ENCODE measurements at regions not wholly inside any gene's neighbourhood (a gene's known extent, or its start where the extent isn't known, plus 50 kb on each side); places are given as distances from the start of the nearest gene placed in this dataset.

GRCh38 chr4:131408102-131408501 is 1741.0 kb upstream of the PCDH10 start:
- Histone ChIP-seq H4K8ac (ENCODE audit: low read depth in 2 of 2, low read length in 2 of 2) (no peak overlapping the region), H3K4ac (ENCODE audit: low read depth, low read length) (no peak overlapping the region), H3K27ac (ENCODE audit: insufficient read depth, low read length) (no peak overlapping the region), H2BK20ac (ENCODE audit: low read depth, low read length) (no peak overlapping the region), H3K9ac (ENCODE audit: low read depth, low read length) (no peak overlapping the region), H2AK9ac (replicated peaks; ENCODE audit: low read depth, low read length, poor library complexity) (no peak overlapping the region), H4K91ac (ENCODE audit: insufficient read depth, low read depth, low read length) (no peak overlapping the region), H3K4me2 (ENCODE audit: low read depth, low read length) (no peak overlapping the region), H3K56ac (ENCODE audit: extremely low read depth, insufficient read depth, low read length) (no peak overlapping the region), H3K4me1 (ENCODE audit: control insufficient read depth, insufficient read depth, low read length) (no peaks in the 10 kb centered on the region), H3K79me1 (ENCODE audit: low read depth in 1 of 2, low read length in 2 of 2) (no peaks in the 10 kb centered on the region), H3K18ac (ENCODE audit: low read depth, low read length) (no peak overlapping the region), H3K14ac (replicated peaks; ENCODE audit: low read depth, low read length) (no peak overlapping the region), H2BK15ac (ENCODE audit: low read depth, low read length) (no peak overlapping the region), H3K4me3 (ENCODE audit: insufficient read depth, low read depth, low read length) (no peak overlapping the region), H3K9me3 (ENCODE audit: control insufficient read depth, insufficient read depth, low read length) (peaks cover 16% of the 10 kb centered on the region), H3K36me3 (ENCODE audit: control insufficient read depth, insufficient read depth, low read length) (no peaks in the 10 kb centered on the region), H2AK5ac (ENCODE audit: low read depth, low read length) (no peak overlapping the region), H3K9me1 (ENCODE audit: insufficient read depth, low read length) (no peaks in the 10 kb centered on the region), H4K20me1 (ENCODE audit: insufficient read depth, low read length) (no peaks in the 10 kb centered on the region), H3K27me3 (ENCODE audit: control insufficient read depth, insufficient read depth, low read length) (no peaks in the 10 kb centered on the region), H2BK5ac (ENCODE audit: low read depth, low read length, poor library complexity, severe bottlenecking) (no peak overlapping the region), H4K5ac (ENCODE audit: low read depth, low read length) (no peak overlapping the region), H3K23ac (ENCODE audit: low read depth, low read length) (no peak overlapping the region), H2BK120ac (ENCODE audit: low read depth, low read length) (no peak overlapping the region), H2AFZ (replicated peaks; ENCODE audit: low read length, poor library complexity) (no peak overlapping the region)
- POLR2A ChIA-PET (ENCODE audit: unreplicated experiment) = no interaction called here
- in situ Hi-C loops (cut with MboI; ENCODE audit: low sequenced_read_pairs) (no loop called here), dilution Hi-C loops (cut with HindIII; ENCODE audit: low sequenced_read_pairs, unreplicated experiment) (no loop called here), intact Hi-C loops (cut with micrococcal nuclease) (no loop called here)
- CTCF ChIA-PET = no interaction called here
- TF ChIP-seq RFX5 (IDR thresholded peaks at IDR 0.05; ENCODE audit: low read depth, low read length) (no peak), RCOR1 (IDR thresholded peaks at IDR 0.05; ENCODE audit: insufficient replicate concordance, low read length) (no peak), BHLHE40 (IDR thresholded peaks at IDR 0.05; ENCODE audit: low read depth, low read length) (no peak), RAD21 (IDR thresholded peaks at IDR 0.05; ENCODE audit: low read length) (no peak), ELK1 (IDR thresholded peaks at IDR 0.05; ENCODE audit: borderline replicate concordance, low read depth, low read length) (no peak), CHD1 (IDR thresholded peaks at IDR 0.05; ENCODE audit: low read depth, low read length) (no peak), USF2 (IDR thresholded peaks at IDR 0.05; ENCODE audit: low read depth, low read length) (no peak), MXI1 (IDR thresholded peaks at IDR 0.05; ENCODE audit: borderline replicate concordance, low read depth, low read length) (no peak)
- ATAC-seq (ENCODE audit: low read depth) = no peak
- BruUV-seq (replicated peaks) = no TSS peak
- WGBS, 2 experiments (ENCODE audit: extremely low coverage in 2 of 2, insufficient read length in 1 of 2) = 40% methylated on average over 2 of the region's 8 CpGs; no CpG with 5 or more reads in 1 of the 2 experiments
- no peak for DNase-seq

Data from IMR-90 (cell line).